ENCODE measurements at regions not wholly inside any gene's neighbourhood (a gene's known extent, or its start where the extent isn't known, plus 50 kb on each side); places are given as distances from the start of the nearest gene placed in this dataset.

- no peak for DNase-seq (ENCODE audit: low read depth)
- H3K4me3 ChIP-seq (ENCODE audit: low read depth, low read length), result no peak overlapping the region
- TF ChIP-seq CTCF (IDR thresholded peaks at IDR 0.05; ENCODE audit: control insufficient read depth, extremely low read depth, insufficient read depth), result no peak
Measured at GRCh38 chr15:70308735-70309434, 211.2 kb upstream of the TLE3 start.

- no peak for TF ChIP-seq CTCF (IDR thresholded peaks at IDR 0.05; ENCODE audit: control insufficient read depth, extremely low read depth, insufficient read depth)
- no peak for DNase-seq (ENCODE audit: low read depth)
- H3K4me3 ChIP-seq (ENCODE audit: low read depth, low read length), result no peak overlapping the region
Measured at GRCh38 chr15:70308011-70308734, 210.5 kb upstream of the TLE3 start.

- no peak for DNase-seq (ENCODE audit: low read depth)
- no peak overlapping the region for H3K4me3 ChIP-seq (ENCODE audit: low read depth, low read length)
- TF ChIP-seq CTCF (IDR thresholded peaks at IDR 0.05; ENCODE audit: control insufficient read depth, extremely low read depth, insufficient read depth), result no peak
Measured at GRCh38 chr15:70306582-70306981, 208.9 kb upstream of the TLE3 start.

- no peak for TF ChIP-seq CTCF (IDR thresholded peaks at IDR 0.05; ENCODE audit: control insufficient read depth, extremely low read depth, insufficient read depth)
- H3K4me3 ChIP-seq (ENCODE audit: low read depth, low read length), result no peak overlapping the region
- DNase-seq (ENCODE audit: low read depth), result no peak
Measured at GRCh38 chr15:70306081-70306480, 208.4 kb upstream of the TLE3 start.

GRCh38 chr15:70303981-70304380, 206.3 kb upstream of the TLE3 start:
- no peak overlapping the region for H3K4me3 ChIP-seq (ENCODE audit: low read depth, low read length)
- no peak for TF ChIP-seq CTCF (IDR thresholded peaks at IDR 0.05; ENCODE audit: control insufficient read depth, extremely low read depth, insufficient read depth)
- DNase-seq (ENCODE audit: low read depth), result no peak

GRCh38 chr15:70302360-70302759, 204.6 kb upstream of the TLE3 start:
- no peak for TF ChIP-seq CTCF (IDR thresholded peaks at IDR 0.05; ENCODE audit: control insufficient read depth, extremely low read depth, insufficient read depth)
- no peak for DNase-seq (ENCODE audit: low read depth)
- no peak overlapping the region for H3K4me3 ChIP-seq (ENCODE audit: low read depth, low read length)
